HG03460 (cell line): ENCODE measurements at regions not wholly inside any gene's neighbourhood (a gene's known extent, or its start where the extent isn't known, plus 50 kb on each side); places are given as distances from the start of the nearest gene placed in this dataset.
"Not testable (repeated sequence)": the region's sequence is repeated elsewhere in the genome, so short reads cannot be mapped to it uniquely, and the experiment has no call there.

Experiments used
- ATAC-seq: cut with Tn5 transposase; IDR thresholded peaks from one replicate; pipeline ENCODE4 v1.9.1; 2021; ENCODE audit not compliant: unreplicated experiment

DNA sequence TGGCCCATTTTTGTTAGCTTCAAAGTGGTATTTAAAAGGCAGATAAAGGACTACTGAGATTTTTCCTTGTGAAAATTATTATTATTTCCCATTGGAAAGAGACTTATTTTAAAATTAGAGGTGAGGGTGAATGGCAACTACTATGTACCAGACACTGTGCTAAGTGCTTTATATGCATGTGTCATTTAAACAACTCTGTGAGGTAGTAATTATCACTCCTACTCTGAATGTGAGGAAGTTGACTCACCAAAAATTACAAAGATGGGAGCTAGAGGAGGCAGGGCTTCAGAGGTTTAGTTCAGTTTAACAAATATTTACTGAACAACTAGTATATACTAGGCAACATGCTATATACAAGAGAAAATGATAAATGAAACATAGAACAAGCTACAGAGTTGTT, 78.2 kb downstream of the MSL3 start:
- no peak for ATAC-seq

DNA sequence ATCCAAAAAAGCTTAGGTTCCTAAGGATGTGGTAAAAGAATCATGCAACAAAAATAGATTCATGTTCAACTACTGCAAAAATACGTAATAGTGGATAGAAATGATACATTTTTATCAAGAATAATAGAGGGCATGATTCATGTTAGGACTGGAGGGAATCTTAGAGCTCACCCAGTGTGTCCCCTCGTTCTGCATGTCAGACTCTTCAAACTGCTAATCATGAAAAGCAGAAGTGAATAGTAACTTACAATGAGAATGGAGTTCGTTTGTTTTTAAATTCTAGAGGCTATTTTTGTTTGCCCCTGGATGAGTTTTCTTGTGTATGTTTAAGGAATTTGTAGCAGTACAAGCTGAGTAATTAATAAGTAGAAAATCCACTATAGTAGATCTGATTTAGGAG, 79.4 kb downstream of the MSL3 start:
- no peak for ATAC-seq

DNA sequence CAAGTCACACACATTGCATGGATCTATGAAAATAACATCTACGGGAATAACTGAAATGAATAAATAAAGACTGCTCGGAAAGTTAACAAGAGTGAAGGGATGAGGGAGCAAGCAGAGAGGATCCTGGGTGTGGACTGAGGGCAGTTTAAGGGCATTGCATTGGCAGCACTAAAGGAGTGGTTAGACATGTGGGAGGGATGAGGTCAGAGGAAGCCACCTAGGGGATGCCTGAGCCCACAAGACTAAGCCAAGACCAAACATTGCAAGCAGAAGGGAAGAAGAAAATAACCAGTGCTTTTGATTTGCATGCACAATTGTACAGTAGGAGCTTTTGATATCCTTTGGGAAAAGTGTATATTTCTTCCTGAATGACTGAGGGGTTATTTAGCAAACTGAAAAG, 106.1 kb downstream of the MSL3 start:
- ATAC-seq: no peak

DNA sequence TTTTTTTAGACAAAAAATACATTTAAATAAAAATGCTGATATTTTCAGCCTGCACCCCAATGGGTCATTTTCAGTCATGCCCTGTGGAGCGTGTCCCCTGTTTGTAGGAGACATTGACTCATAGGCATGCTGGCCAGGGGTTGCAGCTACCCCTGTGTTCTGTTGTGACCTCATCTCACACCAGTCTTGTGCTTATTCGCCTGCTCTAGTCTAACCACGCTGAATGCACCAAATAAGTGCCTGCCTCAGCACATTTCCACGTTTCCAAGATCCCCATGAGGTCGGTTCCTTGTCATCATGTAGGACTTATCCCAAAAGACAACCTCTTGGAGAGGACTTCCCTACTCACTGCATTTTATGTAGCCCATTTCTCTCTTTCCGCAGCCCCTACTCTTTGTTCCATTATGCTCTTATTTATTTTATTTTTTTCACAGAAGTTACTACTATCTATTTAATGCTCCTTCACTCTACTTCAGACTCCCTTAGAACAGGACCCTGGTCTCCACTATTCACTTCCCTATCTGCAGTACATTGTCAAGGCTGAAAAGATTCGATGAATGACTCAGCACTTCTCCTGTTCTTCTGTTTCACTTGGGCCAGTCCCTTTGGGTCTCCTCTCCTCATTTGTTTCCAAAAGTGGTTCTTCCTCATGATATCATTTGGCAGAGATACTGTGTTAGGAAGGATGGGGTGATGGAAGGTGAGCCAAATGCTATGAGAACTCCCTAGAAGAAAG, 109.7 kb downstream of the MSL3 start:
- ATAC-seq: no peak

DNA sequence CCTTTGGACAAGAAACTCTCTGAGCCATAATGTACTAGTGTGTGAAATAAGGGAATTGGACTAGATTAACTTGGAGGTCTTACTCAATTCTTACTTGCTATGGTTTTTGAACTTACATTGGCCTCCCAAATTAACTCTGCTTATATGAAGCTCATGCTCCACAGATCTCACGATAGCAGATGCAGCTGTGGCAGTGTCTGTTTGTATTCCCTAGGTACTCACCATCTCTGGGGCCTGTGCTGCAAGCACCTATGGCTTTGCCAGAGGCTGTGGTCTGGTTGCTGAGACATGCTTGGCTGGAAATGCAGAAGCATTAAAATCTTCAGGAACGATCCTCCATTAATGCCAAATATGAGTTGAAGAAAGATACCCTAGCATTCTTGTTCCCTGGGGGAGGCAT, 112.8 kb downstream of the MSL3 start:
- no peak for ATAC-seq

DNA sequence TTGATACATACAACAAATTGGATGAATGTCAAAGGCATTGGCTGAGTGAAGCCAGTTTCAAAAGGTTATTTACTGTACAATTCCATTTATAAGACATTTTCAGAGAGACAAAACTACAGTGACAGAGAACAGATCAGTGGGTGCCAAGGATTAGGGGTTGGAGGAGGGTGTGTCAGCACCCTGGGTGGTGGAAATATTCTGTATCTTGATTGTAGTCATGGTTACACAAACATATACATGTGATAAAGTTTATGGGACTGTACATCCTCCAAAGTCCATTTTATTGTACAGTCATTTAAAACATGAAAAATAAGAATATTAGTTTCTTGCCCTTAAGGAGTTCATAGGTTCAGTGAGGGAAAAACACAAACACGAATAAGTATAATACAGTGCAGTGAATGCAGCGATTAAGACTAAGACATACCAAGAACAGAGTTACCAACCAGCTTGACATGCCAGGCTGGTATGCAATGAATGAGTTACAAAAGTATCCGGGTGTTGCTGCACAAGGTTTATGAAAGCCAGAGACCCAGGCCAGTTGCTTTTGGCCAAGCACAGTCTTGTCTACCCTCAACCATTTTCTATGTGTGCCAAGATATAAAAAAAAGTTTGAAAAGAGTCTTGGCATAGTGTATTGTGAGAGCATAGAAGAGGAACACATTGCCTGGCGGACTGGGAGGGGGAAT, 123.6 kb downstream of the MSL3 start:
- ATAC-seq: no peak

DNA sequence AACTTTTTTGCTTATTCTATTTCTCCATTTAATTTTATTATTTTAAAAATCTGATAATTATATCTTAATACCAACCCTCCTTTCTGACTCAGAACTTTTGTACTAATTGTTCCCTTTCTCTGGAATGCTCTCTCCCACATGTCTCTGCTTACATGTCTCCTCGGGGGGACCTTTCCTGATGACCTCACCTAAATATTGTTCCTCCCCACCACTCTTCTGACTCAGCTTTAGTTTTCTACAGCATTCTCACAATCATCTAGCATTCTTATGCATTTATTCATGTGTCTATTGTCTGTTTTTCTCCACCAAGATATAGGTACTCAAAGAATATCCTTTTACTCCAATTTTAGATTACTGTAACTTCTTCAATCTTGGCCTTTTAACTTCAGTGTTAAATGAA, 128.7 kb downstream of the MSL3 start:
- ATAC-seq: no peak

DNA sequence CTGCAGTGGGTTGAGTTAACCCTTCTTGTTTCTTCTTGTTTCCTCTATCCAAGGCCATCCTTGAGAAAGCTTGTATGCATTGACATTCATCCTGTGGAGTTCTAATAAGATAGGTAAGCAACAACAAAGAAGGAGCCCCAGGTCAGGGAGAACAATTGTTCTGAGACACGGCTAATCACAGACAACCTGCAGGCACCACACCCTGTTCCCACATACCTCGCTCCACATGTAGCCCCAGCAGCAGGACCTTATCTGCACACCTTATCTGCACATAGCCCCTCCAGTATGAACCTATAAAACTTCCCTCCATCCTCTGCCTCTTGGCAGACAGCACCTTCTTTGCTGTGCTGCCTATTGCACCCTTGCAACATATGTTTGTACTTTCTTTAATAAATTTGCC, 129.1 kb downstream of the MSL3 start:
- ATAC-seq: no peak

DNA sequence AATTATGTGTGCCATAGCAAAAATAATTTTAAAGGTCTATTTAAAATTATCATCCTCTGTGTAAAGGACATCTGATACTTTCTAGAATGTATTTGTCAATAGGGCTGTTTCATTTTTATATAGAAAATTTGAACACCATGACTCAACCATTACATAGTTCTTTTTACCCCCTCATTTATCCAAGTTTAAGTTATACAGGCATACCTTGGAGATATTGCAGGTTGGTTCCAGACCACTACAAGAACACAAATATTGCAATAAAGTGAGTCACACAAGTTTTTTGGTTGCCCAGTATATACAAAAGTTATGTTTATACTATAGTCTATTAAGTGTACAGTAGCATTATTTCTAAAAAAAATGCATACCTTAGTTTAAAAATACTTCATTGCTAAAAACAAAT, 130.4 kb downstream of the MSL3 start:
- ATAC-seq: no peak

DNA sequence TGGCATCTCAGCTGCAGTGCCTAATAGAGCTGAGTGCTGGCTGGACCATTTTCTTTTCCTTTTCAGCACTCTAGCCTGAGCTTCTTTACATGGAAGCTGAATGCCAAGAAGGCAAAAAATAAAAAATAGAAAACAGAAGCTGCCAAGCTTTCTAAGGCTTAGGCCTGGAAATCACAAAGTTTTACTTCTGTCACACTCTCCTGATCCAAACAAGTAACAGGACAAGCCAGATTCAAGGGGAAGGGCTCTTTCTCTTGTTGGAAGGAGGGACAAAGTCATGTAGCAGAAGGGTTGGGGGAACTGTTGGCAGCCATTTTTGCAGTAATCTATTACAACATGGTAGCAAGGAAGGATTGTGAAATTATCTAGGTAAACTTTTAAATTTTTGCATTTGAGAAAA, 131.8 kb downstream of the MSL3 start:
- ATAC-seq: no peak

DNA sequence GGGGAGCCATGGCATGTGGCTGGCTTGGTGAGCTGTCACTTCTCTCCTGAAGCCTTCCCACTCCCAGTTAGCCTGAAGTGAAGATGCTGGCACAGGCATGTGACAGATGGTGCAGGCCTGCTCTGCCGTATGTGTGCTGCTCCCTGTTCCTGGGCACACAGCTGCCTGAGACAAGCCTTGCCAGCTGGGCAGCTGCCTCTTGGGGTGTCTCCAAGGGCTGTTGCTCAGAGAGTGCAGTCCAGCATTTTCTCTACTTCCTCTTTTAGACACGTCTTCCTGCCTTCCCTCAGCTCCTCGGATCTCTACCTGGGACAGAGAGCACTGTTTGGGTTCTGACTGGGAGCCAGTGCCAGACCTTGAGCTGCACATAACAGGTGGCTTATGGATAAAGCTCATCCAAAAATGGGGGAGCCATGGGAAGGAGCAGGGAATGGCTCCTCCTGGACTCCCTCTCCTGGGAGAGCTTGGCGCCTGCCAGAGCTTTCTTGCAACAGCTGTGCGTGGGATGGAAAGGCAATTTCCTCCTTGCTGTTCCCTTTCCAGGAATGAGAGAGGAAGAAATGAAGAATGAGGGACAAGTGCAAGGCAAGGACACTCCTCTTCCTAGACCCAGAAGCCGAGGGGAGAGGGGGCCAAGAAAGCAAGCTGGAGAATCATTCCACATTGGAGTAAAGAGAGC, 132.9 kb downstream of the MSL3 start:
- no peak for ATAC-seq

DNA sequence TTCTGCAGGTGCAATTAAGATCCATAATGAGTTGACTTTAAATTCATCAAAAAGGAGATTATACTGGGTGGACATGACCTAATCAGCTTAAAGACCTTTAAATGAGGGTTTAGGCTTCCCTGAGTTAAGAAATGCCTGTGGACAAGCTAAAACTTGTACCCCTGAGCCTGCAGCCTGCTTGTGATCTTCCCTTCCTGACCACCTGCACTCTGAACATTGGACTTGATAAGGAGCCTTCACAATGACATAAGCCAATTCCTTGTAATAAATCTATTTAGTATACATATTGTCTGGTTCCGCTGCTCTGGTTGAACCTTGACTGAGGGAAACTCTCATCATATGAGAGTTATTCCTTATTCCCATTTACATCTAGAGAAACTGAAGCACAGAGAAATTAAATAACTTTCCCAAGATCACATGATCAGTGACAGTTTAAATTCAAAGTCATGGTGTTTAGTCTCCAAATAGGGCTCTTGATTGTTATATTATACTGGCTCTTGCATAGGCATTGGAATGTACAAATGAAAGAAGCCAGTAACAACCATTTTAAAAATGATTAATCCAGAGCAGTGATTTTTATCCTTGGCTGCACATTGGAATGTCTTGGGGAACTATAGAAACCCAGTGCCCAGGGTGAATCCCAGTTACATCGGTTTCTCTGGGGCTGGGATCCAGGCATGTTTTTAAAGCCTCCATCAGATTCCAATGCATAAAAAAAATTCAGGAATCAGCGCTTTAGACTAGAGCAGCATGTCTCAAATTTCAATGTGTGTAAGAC, 136.1 kb downstream of the MSL3 start:
- no peak for ATAC-seq

DNA sequence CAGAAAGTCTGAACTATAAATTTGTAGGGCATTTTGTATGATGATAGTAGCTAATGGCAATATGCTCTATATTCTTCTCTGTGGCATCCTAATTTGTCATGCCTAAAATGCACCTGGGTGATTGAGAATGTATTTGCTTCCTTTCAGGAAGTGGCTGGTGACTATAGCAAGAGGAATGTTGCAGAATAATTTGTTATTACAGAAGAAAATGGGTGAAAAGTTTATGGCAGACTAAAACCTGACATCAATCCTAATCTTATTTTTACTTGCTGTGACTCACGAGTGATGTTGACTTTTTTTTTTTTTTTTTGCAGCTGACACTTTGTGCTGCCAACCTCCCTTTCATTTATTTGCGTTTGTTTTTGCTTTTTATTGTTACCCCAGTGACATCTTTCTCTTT, 141.1 kb downstream of the MSL3 start:
- ATAC-seq: no peak

DNA sequence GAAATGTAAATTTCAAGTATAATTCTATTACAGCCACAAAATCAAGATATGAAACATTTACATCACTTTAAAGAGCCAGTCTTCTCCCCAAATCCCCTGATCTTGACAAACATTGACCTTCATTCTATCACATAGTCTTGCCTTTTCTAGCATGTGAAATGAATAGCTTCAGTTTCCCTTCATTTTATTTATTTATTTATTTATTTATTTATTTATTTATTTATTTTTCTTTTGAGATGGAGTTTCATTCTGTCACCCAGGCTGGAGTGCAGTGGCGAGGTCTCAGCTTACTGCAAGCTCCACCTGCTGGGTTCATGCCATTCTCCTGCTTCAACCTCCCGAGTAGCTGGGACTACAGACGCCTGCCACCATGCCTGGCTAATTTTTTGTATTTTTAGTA, 147.9 kb downstream of the MSL3 start:
- ATAC-seq: not testable (repeated sequence)

DNA sequence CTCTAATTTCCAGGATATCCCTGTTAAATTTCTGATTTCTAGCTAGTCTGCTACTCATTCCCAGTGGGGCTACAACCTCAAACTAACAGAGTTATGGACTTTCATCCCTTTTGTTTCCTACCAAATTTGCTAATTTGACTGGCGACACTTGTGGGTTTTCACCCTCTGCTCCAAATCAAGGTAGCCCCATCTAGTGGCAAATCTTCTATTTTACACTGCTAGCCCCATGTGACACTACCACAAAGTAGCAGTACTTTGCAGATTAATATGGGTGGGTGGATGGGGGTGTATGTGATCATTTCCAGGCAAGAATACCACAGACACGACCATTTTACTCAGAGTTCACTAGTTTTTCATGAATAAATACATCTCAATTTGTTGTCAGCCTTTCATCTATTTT, 150.3 kb downstream of the MSL3 start:
- ATAC-seq: peak; percentile 70

DNA sequence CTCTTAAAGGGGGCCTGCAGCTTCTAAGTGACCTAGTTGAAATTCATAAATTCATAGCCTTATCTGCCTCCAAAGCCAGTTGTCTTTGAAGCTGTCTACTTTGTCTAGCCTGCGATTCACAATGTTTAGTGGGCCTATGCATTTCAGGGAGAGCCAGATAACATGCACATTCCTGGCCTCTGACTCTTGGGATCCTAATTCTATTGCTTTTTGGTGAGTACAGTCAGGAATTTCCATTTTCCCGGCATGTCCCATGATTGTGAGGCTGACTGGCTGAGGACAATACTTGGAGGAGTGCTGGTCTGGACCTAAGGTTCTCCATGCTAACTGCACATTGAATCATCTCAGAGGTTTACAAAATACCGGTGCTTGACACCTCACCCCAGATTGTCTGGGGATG, 155.0 kb downstream of the MSL3 start:
- no peak for ATAC-seq

DNA sequence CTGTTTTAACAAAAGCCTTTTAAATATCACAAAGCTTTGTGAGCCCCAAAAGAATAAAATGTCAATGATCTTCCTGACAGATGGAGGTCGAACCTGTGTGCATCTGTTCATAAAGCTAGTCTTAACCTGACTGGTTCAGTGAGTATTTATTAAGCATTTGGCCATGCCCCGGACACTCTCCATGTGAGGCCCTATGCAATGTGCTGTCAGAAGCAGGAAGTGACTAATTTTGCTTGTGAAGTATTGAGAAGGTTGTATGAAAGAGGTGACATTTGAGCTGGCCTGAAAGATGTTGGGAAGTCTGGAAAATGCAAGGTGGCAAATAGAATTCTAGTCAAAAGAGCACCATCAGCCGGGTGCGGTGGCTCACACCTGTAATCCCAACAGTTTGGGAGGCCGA, 171.4 kb downstream of the MSL3 start:
- ATAC-seq: no peak

DNA sequence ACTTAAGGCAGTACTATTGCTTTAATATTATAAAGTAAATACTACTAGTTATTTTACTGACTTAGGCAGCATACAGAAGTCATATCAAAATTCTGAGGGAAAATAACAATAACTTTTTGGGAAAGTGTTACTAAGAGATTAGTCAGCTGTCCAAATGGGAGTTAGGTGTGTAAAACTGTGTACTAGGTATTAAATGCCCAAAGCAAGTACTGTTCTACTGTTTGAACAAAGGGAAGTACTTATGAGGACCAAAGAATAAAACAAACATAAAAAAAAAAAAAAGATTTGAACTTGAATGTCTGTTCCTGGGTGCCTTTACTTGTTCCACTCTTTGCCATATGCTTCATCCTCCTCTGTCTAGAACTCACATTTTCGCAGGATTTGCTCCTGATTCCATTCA, 174.4 kb downstream of the MSL3 start:
- no peak for ATAC-seq

DNA sequence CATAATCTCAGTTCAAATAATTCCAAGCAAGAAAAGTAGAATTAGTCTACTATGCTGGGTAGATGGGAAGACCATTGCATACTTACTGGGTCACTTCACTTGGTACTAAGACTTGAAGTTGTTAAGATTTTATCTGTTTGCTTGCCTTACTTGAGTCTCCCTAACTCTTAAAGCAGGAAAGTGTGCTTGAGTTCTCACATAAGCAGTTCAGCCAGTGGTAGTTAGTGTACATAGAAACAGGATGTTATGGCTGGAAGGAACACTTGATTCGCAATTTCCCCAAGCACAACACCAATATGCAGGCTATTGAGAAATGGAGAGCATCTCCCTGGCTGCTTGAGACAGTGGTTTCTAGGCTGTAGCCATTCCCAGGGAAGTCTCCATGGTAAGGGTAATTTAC, 176.1 kb downstream of the MSL3 start:
- ATAC-seq: no peak

DNA sequence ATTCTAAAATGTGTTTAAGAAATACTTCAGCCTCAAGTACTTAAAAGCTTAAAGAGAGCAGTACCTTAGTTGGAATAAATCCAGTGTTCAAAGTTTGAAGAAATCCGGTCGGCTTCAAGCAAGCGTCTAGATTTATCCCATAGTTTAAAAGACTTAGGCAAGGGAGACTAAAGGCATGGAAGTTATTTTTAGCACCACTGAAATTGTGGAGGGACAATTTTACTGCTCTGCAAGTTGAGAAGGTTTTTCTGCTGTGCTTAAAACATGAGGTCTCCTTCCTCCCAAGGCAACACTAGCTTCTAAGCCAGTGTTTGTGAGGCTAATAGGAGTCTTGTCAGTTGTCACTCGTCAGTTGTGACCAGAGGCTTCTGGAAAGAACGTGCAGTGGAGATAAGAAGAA, 183.5 kb downstream of the MSL3 start:
- no peak for ATAC-seq

DNA sequence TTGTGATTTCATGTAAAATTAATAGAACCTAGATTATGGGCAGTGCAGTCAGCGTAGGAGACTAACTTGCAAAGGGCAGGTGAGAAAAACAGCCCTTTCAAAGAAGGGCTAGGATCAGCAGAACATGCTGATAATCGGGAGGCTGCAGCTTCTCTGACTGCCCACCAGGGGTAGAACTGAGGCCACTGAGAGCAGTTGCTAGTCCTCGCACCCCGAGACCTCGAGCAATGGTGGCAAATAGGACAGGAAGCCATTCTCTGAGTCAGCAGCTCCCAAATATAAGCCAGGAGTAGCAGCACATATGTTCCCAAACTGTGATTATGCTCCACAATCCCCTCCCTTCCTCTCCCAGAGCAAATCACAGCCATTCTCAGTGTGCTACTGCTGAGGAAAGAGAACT, 186.5 kb downstream of the MSL3 start:
- no peak for ATAC-seq

DNA sequence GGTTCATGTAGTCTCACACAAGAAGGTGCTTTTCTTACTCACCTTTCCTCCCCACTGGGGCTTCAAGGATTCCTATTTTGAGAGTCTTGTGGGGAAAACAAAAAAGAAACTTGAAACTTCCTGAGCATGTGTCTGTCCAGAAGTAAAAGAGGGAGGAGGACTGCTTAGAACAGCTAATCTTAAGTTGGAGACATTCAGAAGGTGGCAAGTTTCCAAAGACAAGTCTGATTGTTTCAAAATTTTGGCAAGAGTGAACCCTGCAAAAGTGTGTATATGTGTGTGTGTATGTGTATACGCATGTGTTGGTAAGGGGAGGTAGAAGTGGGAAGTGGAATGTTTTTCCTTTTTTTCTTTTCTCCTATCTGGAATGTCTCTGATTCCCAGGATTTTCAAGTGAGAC, 189.0 kb upstream of the FRMPD4 start:
- no peak for ATAC-seq
